IPS-15b (cell line): ENCODE measurements at regions not wholly inside any gene's neighbourhood (a gene's known extent, or its start where the extent isn't known, plus 50 kb on each side); places are given as distances from the start of the nearest gene placed in this dataset.
"Not testable (repeated sequence)": the region's sequence is repeated elsewhere in the genome, so short reads cannot be mapped to it uniquely, and the experiment has no call there.

Source experiments
- H3K27me3 ChIP-seq: one replicate; pipeline ENCODE4 v1.6.1; 2013; ENCODE audit warnings: low read length; ENCODE audit not compliant: control insufficient read depth, insufficient read depth
- H3K36me3 ChIP-seq: one replicate; pipeline ENCODE4 v1.6.1; 2013; ENCODE audit warnings: low read length; ENCODE audit not compliant: control insufficient read depth, insufficient read depth
- H3K4me1 ChIP-seq: one replicate; pipeline ENCODE4 v1.6.1; 2013; ENCODE audit warnings: mild to moderate bottlenecking, low read length; ENCODE audit not compliant: control insufficient read depth, insufficient read depth
- H3K4me3 ChIP-seq: one replicate; pipeline ENCODE4 v1.5.1; 2013; ENCODE audit warnings: low read depth, low read length
- H3K9ac ChIP-seq: one replicate; pipeline ENCODE4 v1.6.1; 2013; ENCODE audit warnings: low read depth, mild to moderate bottlenecking, low read length
- H3K9me3 ChIP-seq: one replicate; pipeline ENCODE4 v1.6.1; 2013; ENCODE audit warnings: mild to moderate bottlenecking, low read length; ENCODE audit not compliant: control insufficient read depth, insufficient read depth

- H3K4me1 ChIP-seq: peaks cover 6% of the 10 kb centered on the region
These were observed 111.8 kb upstream of the ADAMTS9 start for GRCh38 chr3:64799606-64800005.

GRCh38 chr3:64798316-64798715 is 110.5 kb upstream of the ADAMTS9 start:
- no peaks in the 10 kb centered on the region for H3K27me3 ChIP-seq
- H3K9ac ChIP-seq: no peak overlapping the region
- H3K36me3 ChIP-seq: no peaks in the 10 kb centered on the region
- H3K4me1 ChIP-seq: peaks cover 6% of the 10 kb centered on the region
- no peaks in the 10 kb centered on the region for H3K9me3 ChIP-seq
- no peak overlapping the region for H3K4me3 ChIP-seq

More at GRCh38 chr3:64799606-64800005, 111.8 kb upstream of the ADAMTS9 start:
- H3K4me3 ChIP-seq: no peak overlapping the region
- H3K27me3 ChIP-seq: no peaks in the 10 kb centered on the region
- H3K9ac ChIP-seq: no peak overlapping the region
- no peaks in the 10 kb centered on the region for H3K36me3 ChIP-seq
- no peaks in the 10 kb centered on the region for H3K9me3 ChIP-seq

- H3K9me3 ChIP-seq: no peaks in the 10 kb centered on the region
- no peak overlapping the region for H3K9ac ChIP-seq
- H3K4me1 ChIP-seq: peaks cover 6% of the 10 kb centered on the region
- no peaks in the 10 kb centered on the region for H3K27me3 ChIP-seq
- no peak overlapping the region for H3K4me3 ChIP-seq
- H3K36me3 ChIP-seq: no peaks in the 10 kb centered on the region
These were observed 109.0 kb upstream of the ADAMTS9 start for GRCh38 chr3:64796607-64797399.

GRCh38 chr3:64792445-64792844 is 104.6 kb upstream of the ADAMTS9 start:
- Histone ChIP-seq H3K4me3 (no peak overlapping the region), H3K9ac (no peak overlapping the region), H3K27me3 (no peaks in the 10 kb centered on the region), H3K36me3 (no peaks in the 10 kb centered on the region), H3K4me1 (peaks cover 6% of the 10 kb centered on the region), H3K9me3 (no peaks in the 10 kb centered on the region)

GRCh38 chr3:64789111-64789510 is 101.3 kb upstream of the ADAMTS9 start:
- no peaks in the 10 kb centered on the region for H3K36me3 ChIP-seq
- no peaks in the 10 kb centered on the region for H3K27me3 ChIP-seq
- no peaks in the 10 kb centered on the region for H3K9me3 ChIP-seq
- no peaks in the 10 kb centered on the region for H3K4me1 ChIP-seq
- H3K4me3 ChIP-seq: no peak overlapping the region
- no peak overlapping the region for H3K9ac ChIP-seq

GRCh38 chr3:64783200-64783599 is 95.4 kb upstream of the ADAMTS9 start:
- no peaks in the 10 kb centered on the region for H3K4me1 ChIP-seq
- H3K4me3 ChIP-seq: no peak overlapping the region
- no peaks in the 10 kb centered on the region for H3K9me3 ChIP-seq
- H3K36me3 ChIP-seq: no peaks in the 10 kb centered on the region
- no peak overlapping the region for H3K9ac ChIP-seq
- H3K27me3 ChIP-seq: no peaks in the 10 kb centered on the region

GRCh38 chr3:64780923-64781322 is 93.1 kb upstream of the ADAMTS9 start:
- H3K9me3 ChIP-seq, H3K27me3 ChIP-seq, H3K9ac ChIP-seq, H3K4me1 ChIP-seq, H3K4me3 ChIP-seq, H3K36me3 ChIP-seq: not testable (repeated sequence)

- peaks cover 2% of the 10 kb centered on the region for H3K4me1 ChIP-seq
- no peak overlapping the region for H3K9ac ChIP-seq
- H3K4me3 ChIP-seq: no peak overlapping the region
- H3K36me3 ChIP-seq: no peaks in the 10 kb centered on the region
- H3K9me3 ChIP-seq: no peaks in the 10 kb centered on the region
- H3K27me3 ChIP-seq: no peaks in the 10 kb centered on the region
These were observed 85.3 kb upstream of the ADAMTS9 start for GRCh38 chr3:64773137-64773536.

GRCh38 chr3:64766440-64766839 is 78.6 kb upstream of the ADAMTS9 start:
- no peak overlapping the region for H3K4me3 ChIP-seq
- H3K36me3 ChIP-seq: no peaks in the 10 kb centered on the region
- no peaks in the 10 kb centered on the region for H3K9me3 ChIP-seq
- no peaks in the 10 kb centered on the region for H3K27me3 ChIP-seq
- no peaks in the 10 kb centered on the region for H3K4me1 ChIP-seq
- H3K9ac ChIP-seq: no peak overlapping the region

GRCh38 chr3:64765947-64766346 is 78.1 kb upstream of the ADAMTS9 start:
- Histone ChIP-seq H3K4me3 (no peak overlapping the region), H3K27me3 (no peaks in the 10 kb centered on the region), H3K9ac (no peak overlapping the region), H3K4me1 (no peaks in the 10 kb centered on the region), H3K36me3 (no peaks in the 10 kb centered on the region), H3K9me3 (no peaks in the 10 kb centered on the region)

GRCh38 chr3:64764386-64764929 is 76.7 kb upstream of the ADAMTS9 start:
- no peaks in the 10 kb centered on the region for H3K27me3 ChIP-seq
- no peaks in the 10 kb centered on the region for H3K4me1 ChIP-seq
- H3K9me3 ChIP-seq: no peaks in the 10 kb centered on the region
- no peaks in the 10 kb centered on the region for H3K36me3 ChIP-seq
- no peak overlapping the region for H3K9ac ChIP-seq
- no peak overlapping the region for H3K4me3 ChIP-seq

GRCh38 chr3:64763980-64764379 is 76.2 kb upstream of the ADAMTS9 start:
- Histone ChIP-seq H3K9ac (no peak overlapping the region), H3K4me1 (no peaks in the 10 kb centered on the region), H3K4me3 (no peak overlapping the region), H3K9me3 (no peaks in the 10 kb centered on the region), H3K36me3 (no peaks in the 10 kb centered on the region), H3K27me3 (no peaks in the 10 kb centered on the region)
